HepG2 (cell line): ENCODE measurements at regions not wholly inside any gene's neighbourhood (a gene's known extent, or its start where the extent isn't known, plus 50 kb on each side); places are given as distances from the start of the nearest gene placed in this dataset.

Source experiments
- ATAC-seq: fragments of 200-7000 bp; cut with Tn5 transposase; 3 replicates; pipeline ENCODE4 v1.9.1; 2020; ENCODE audit warnings: mild to moderate bottlenecking, moderate library complexity
- BruUV-seq: library from RNA; stranded (reverse); fragments of 400-500 nt; replicated peaks from 2 replicates; lab custom pipeline; 2021; lab: Mats Ljungman, UMichigan
- CTCF ChIA-PET: fragments of 300-600 bp; formaldehyde crosslinking; extraction: SDS; loops from one replicate; lab custom pipeline; 2021; ENCODE audit warnings: low total read pairs, inconsistent platforms, low intra/inter-chr PET ratio; lab: Yijun Ruan, JAX
- POLR2A ChIA-PET: fragments of 350-600 bp; sonication (Branson Sonifier 250); formaldehyde crosslinking; loops from one replicate; lab custom pipeline; 2020; ENCODE audit warnings: antibody characterized with exemption, inconsistent platforms; lab: Yijun Ruan, JAX
- DNase-seq: peaks from one replicate; pipeline ENCODE4 v3.0.0-alpha.2; 2015; ENCODE audit warnings: low spot score
- FAIRE-seq: peaks from 3 replicates; lab custom pipeline; 2011; peaks lifted over from hg19 to GRCh38; lab: Jason Lieb, UNC
- H2AFZ ChIP-seq: one replicate; pipeline ENCODE4 v1.6.1; 2011; ENCODE audit warnings: low read length, inconsistent platforms
- H3K27ac ChIP-seq: fragments of 300-600 bp; 3 replicates; pipeline ENCODE4 v1.8.0; 2011; ENCODE audit warnings: mixed run types, mild to moderate bottlenecking, mixed read lengths, low read length, inconsistent platforms; ENCODE audit not compliant: insufficient read depth; ENCODE audit errors: extremely low read length
- H3K27me3 ChIP-seq, 2 experiments: fragments of 200-600 bp in 1 of 2; 2 replicates in 1 of 2; 3 replicates in 1 of 2; pipeline versions ENCODE4 v1.6.0 to v1.8.0; 2011; ENCODE audit warnings: low read length in 2 of 2, mild to moderate bottlenecking in 2 of 2, moderate library complexity in 2 of 2, inconsistent platforms in 1 of 2; ENCODE audit not compliant: insufficient read depth in 2 of 2, control insufficient read depth in 1 of 2
- H3K36me3 ChIP-seq, 2 experiments: fragments of 200-600 bp in 1 of 2; replicated peaks in 1 of 2; 2 replicates in 1 of 2; 3 replicates in 1 of 2; pipeline versions ENCODE4 v1.5.1 to v1.8.0; 2011; ENCODE audit warnings: low read length in 2 of 2, inconsistent platforms in 1 of 2; ENCODE audit not compliant: insufficient read depth in 2 of 2, control insufficient read depth in 1 of 2
- H3K4me1 ChIP-seq: 2 replicates; pipeline ENCODE4 v1.5.1; 2012; ENCODE audit warnings: low read length, inconsistent platforms; ENCODE audit not compliant: insufficient read depth
- H3K4me2 ChIP-seq: 2 replicates; pipeline ENCODE4 v1.6.0; 2011; ENCODE audit warnings: low read depth, low read length, inconsistent platforms
- H3K4me3 ChIP-seq, 3 experiments: fragments of 200-600 bp in 1 of 3; sonication (generic), shearing (Covaris generic) in 1 of 3; replicated peaks in 1 of 3; 2 replicates each; pipeline ENCODE4 v1.5.1; 2011 to 2016; ENCODE audit warnings: low read length in 3 of 3, inconsistent platforms in 2 of 3, low read depth in 2 of 3, mild to moderate bottlenecking in 2 of 3, control low read depth in 1 of 3, mixed read lengths in 1 of 3; ENCODE audit not compliant: insufficient read depth in 1 of 3
- H3K79me2 ChIP-seq: one replicate; pipeline ENCODE4 v1.6.1; 2011; ENCODE audit warnings: low read length, inconsistent platforms; ENCODE audit not compliant: insufficient read depth
- H3K9ac ChIP-seq: 2 replicates; pipeline ENCODE4 v1.6.0; 2011; ENCODE audit warnings: mild to moderate bottlenecking, low read depth, low read length, inconsistent platforms; ENCODE audit not compliant: insufficient read depth
- H3K9me3 ChIP-seq: 2 replicates; pipeline ENCODE4 v1.5.1; 2012; ENCODE audit warnings: mild to moderate bottlenecking, low read length
- H4K20me1 ChIP-seq: 2 replicates; pipeline ENCODE4 v1.6.0; 2011; ENCODE audit warnings: inconsistent platforms, mild to moderate bottlenecking, low read length, moderate library complexity; ENCODE audit not compliant: insufficient read depth
- MNT ChIP-seq: fragments of 450-650 bp; IDR thresholded peaks from 2 replicates; pipeline ENCODE4 v1.6.1; 2016
- MTA1 ChIP-seq: sonication (generic); formaldehyde crosslinking; IDR thresholded peaks from 2 replicates; pipeline ENCODE4 v1.4.0; 2020; ENCODE audit warnings: missing genetic modification reagents, mild to moderate bottlenecking, borderline replicate concordance
- NKX3-1 ChIP-seq: sonication (generic); formaldehyde crosslinking; IDR thresholded peaks from 2 replicates; pipeline ENCODE4 v1.5.0; 2020; ENCODE audit warnings: missing genetic modification reagents
- PRPF4 ChIP-seq: fragments of 200-400 bp; formaldehyde crosslinking; IDR thresholded peaks from 2 replicates; pipeline ENCODE4 v1.6.1; 2016; ENCODE audit warnings: low read length, low read depth; ENCODE audit not compliant: poor library complexity, severe bottlenecking
- RNF2 ChIP-seq: fragments of 450-650 bp; conservative IDR thresholded peaks from 2 replicates; pipeline ENCODE4 v1.6.1; 2016; ENCODE audit warnings: low read depth
- STAG1 ChIP-seq: sonication (generic); formaldehyde crosslinking; IDR thresholded peaks from 2 replicates; pipeline ENCODE4 v1.4.0; 2020; ENCODE audit warnings: missing genetic modification reagents
- TAF15 ChIP-seq: fragments of 200-400 bp; formaldehyde crosslinking; IDR thresholded peaks from one replicate; pipeline ENCODE4 v1.6.1; 2018; ENCODE audit warnings: mild to moderate bottlenecking, low read depth, low read length; ENCODE audit not compliant: poor library complexity, severe bottlenecking
- ZFY ChIP-seq: sonication (generic); formaldehyde crosslinking; IDR thresholded peaks from 2 replicates; pipeline ENCODE4 v1.4.0; 2020; ENCODE audit warnings: missing genetic modification reagents
- ZKSCAN1 ChIP-seq: fragments of 150-350 bp; IDR thresholded peaks from 2 replicates; pipeline ENCODE4 v1.6.1; 2014; ENCODE audit warnings: low read length
- ZNF703 ChIP-seq: sonication (generic); formaldehyde crosslinking; IDR thresholded peaks from 2 replicates; pipeline ENCODE4 v1.5.1; 2020; ENCODE audit warnings: missing genetic modification reagents, mild to moderate bottlenecking, moderate library complexity, borderline replicate concordance
- WGBS: methylation state at CpG from one replicate; pipeline ENCODE4 v1.1.6; 2017; ENCODE audit warnings: low lambda C conversion rate; 5-methylcytosine and 5-hydroxymethylcytosine counted together
- in situ Hi-C: cut with HindIII; loops from 2 replicates; pipeline ENCODE4 v1.10.0; 2017; ENCODE audit warnings: low pct_unique_long_range_greater_than_20kb; ENCODE audit not compliant: extremely low pct_ligation_motif_present
- intact Hi-C: fragments of 100-400 bp; cut with micrococcal nuclease; formaldehyde crosslinking; loops from one replicate; pipeline ENCODE4 v1.10.0; 2022; ENCODE audit not compliant: unreplicated experiment

- TF ChIP-seq PRPF4 (no peak), STAG1 (no peak), MTA1 (no peak), RNF2 (no peak), NKX3-1 (no peak), TAF15 (no peak)
These were observed 161.6 kb upstream of the SESN3 start (continued) for GRCh38 chr11:95392644-95393043.

- FAIRE-seq (no peak), ATAC-seq (no peak), DNase-seq (no peak)
- Histone ChIP-seq H2AFZ (no peak overlapping the region), H4K20me1 (no peaks in the 10 kb centered on the region), H3K4me1 (no peaks in the 10 kb centered on the region), H3K36me3 (no peaks in the 10 kb centered on the region), H3K9me3 (no peaks in the 10 kb centered on the region), H3K27ac (no peak overlapping the region), H3K79me2 (no peaks in the 10 kb centered on the region), H3K27me3 (no peaks in the 10 kb centered on the region; a peak in 1 of 5 replicates), H3K4me3 (no peak overlapping the region), H3K4me2 (no peak overlapping the region), H3K9ac (no peak overlapping the region)
- intact Hi-C loops (no loop called here), in situ Hi-C loops (no loop called here)
- TF ChIP-seq ZFY (CRISPR knock-in tag) (no peak), ZKSCAN1 (no peak), ZNF703 (CRISPR knock-in tag) (no peak), MNT (no peak)
- POLR2A ChIA-PET, result no interaction called here
- no TSS peak for BruUV-seq
- CTCF ChIA-PET, result no interaction called here
- 4% methylated on average over 1 of the region's 1 CpG for WGBS
These were observed 158.4 kb upstream of the SESN3 start for GRCh38 chr11:95389427-95389826.
